ENCODE measurements at regions not wholly inside any gene's neighbourhood (a gene's known extent, or its start where the extent isn't known, plus 50 kb on each side); places are given as distances from the start of the nearest gene placed in this dataset.
A peak's percentile ranks its signal among the peaks of the same experiment; 100 is the strongest.
"Not testable (repeated sequence)": the region's sequence is repeated elsewhere in the genome, so short reads cannot be mapped to it uniquely, and the experiment has no call there.

DNA sequence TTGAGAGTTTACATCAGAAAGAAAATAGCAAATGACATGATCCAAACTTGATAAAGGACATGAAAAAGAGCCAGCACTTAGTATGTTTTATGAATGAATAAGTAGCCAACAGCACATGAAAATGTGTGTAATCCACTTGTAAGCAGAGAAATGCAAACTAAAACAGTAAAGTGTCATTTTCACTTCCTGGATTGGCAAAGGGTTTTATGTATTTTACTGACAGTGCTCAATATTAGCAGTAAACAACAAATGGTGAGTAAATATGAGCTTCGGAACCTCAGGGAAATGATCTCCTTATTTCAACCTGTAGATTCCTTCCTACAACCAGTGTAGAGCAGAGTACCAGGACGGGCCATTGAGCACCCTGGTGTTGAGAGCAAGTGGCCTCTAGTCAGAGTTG lies 153.8 kb upstream of the PDCD2 start:
- WGBS, 2 donors, result 47 to 73% methylated on average over 1 of the region's 2 CpGs
- not testable (repeated sequence) for H3K4me3 ChIP-seq; ATAC-seq (ENCODE audit: insufficient read depth, low FRiP score); H3K9ac ChIP-seq (ENCODE audit: insufficient read depth in 1 of 2, low read length in 2 of 2); H3K27me3 ChIP-seq (ENCODE audit: control insufficient read depth in 3 of 3, insufficient read depth in 3 of 3, low read length in 2 of 3); H3K27ac ChIP-seq (ENCODE audit: low read depth in 1 of 2, low read length in 1 of 2); H3K4me1 ChIP-seq (ENCODE audit: control insufficient read depth in 5 of 5, insufficient read depth in 5 of 5, low read length in 5 of 5); H3K36me3 ChIP-seq (ENCODE audit: control insufficient read depth in 4 of 4, insufficient read depth in 4 of 4, low read length in 4 of 4); H3K9me3 ChIP-seq (ENCODE audit: control insufficient read depth in 4 of 4, insufficient read depth in 3 of 4, low read length in 3 of 4); DNase-seq

GRCh38 chr6:170736339-170736738 lies 151.9 kb upstream of the PDCD2 start:
- H3K9ac ChIP-seq (ENCODE audit: insufficient read depth in 1 of 2, low read length in 2 of 2); ATAC-seq (ENCODE audit: insufficient read depth, low FRiP score); H3K27ac ChIP-seq (ENCODE audit: low read depth in 1 of 2, low read length in 1 of 2); H3K4me1 ChIP-seq (ENCODE audit: control insufficient read depth in 5 of 5, insufficient read depth in 5 of 5, low read length in 5 of 5); H3K36me3 ChIP-seq (ENCODE audit: control insufficient read depth in 4 of 4, insufficient read depth in 4 of 4, low read length in 4 of 4); DNase-seq; H3K9me3 ChIP-seq (ENCODE audit: control insufficient read depth in 4 of 4, insufficient read depth in 3 of 4, low read length in 3 of 4); H3K27me3 ChIP-seq (ENCODE audit: control insufficient read depth in 3 of 3, insufficient read depth in 3 of 3, low read length in 2 of 3); H3K4me3 ChIP-seq: not testable (repeated sequence)
- WGBS, 2 donors, result 11 to 24% methylated on average over 1 to 6 of the region's 7 CpGs

DNA sequence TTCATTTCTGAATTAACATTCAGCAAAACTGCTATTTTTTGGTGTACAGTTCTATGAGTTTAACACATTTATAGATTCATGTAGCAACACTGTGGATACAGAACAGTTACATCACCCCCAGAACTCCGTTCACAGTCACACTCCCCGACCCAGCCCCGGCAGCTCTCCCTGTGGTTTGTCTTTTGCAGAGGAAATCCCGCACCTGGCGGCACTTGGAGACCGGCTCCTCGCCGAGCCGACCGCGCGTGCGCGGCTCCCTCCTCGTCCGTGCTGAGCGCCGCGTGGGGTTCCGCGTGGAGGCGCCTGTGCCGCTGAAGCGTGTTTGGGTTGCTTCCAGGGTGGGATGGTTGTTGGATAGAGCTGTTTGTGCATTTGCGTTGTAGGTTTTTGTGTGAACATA lies 132.6 kb upstream of the PDCD2 start:
- H3K27me3 ChIP-seq (ENCODE audit: control insufficient read depth in 3 of 3, insufficient read depth in 3 of 3, low read length in 2 of 3); DNase-seq; H3K9me3 ChIP-seq (ENCODE audit: control insufficient read depth in 4 of 4, insufficient read depth in 3 of 4, low read length in 3 of 4); H3K9ac ChIP-seq (ENCODE audit: insufficient read depth in 1 of 2, low read length in 2 of 2); H3K4me1 ChIP-seq (ENCODE audit: control insufficient read depth in 5 of 5, insufficient read depth in 5 of 5, low read length in 5 of 5); H3K36me3 ChIP-seq (ENCODE audit: control insufficient read depth in 4 of 4, insufficient read depth in 4 of 4, low read length in 4 of 4); H3K4me3 ChIP-seq; H3K27ac ChIP-seq (ENCODE audit: low read depth in 1 of 2, low read length in 1 of 2); ATAC-seq (ENCODE audit: insufficient read depth, low FRiP score): not testable (repeated sequence)
- WGBS, 2 donors, result 46 to 61% methylated on average over 5 to 17 of the region's 25 CpGs

GRCh38 chr6:170712702-170713101 lies 128.3 kb upstream of the PDCD2 start:
- not testable (repeated sequence) for H3K4me3 ChIP-seq; H3K27me3 ChIP-seq (ENCODE audit: control insufficient read depth in 3 of 3, insufficient read depth in 3 of 3, low read length in 2 of 3); H3K36me3 ChIP-seq (ENCODE audit: control insufficient read depth in 4 of 4, insufficient read depth in 4 of 4, low read length in 4 of 4); H3K9me3 ChIP-seq (ENCODE audit: control insufficient read depth in 4 of 4, insufficient read depth in 3 of 4, low read length in 3 of 4); DNase-seq; H3K9ac ChIP-seq (ENCODE audit: insufficient read depth in 1 of 2, low read length in 2 of 2); ATAC-seq (ENCODE audit: insufficient read depth, low FRiP score); H3K4me1 ChIP-seq (ENCODE audit: control insufficient read depth in 5 of 5, insufficient read depth in 5 of 5, low read length in 5 of 5); H3K27ac ChIP-seq (ENCODE audit: low read depth in 1 of 2, low read length in 1 of 2)
- WGBS, 2 donors, result 89 to 90% methylated on average over 8 to 13 of the region's 28 CpGs

DNA sequence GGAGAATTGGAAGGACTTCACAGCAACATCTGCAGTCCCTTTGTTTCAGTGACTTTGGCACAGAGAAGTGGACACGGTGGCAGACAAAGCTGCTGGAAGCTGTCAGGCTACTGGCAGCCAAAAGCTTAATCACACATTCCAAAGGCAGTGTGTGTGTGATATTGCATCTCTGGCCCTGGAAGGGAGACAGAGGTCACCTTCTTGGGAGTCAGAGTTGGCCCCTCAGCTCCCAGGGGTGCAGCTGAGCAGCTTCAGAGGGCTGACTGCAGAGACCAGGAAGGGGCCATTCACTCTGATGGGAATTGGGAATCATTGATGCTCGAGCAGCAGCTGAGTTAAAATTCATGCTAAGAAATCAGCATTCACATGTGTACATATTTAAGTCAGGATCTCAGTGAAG lies 115.7 kb upstream of the PDCD2 start:
- not testable (repeated sequence) for DNase-seq; H3K4me1 ChIP-seq (ENCODE audit: control insufficient read depth in 5 of 5, insufficient read depth in 5 of 5, low read length in 5 of 5); H3K9me3 ChIP-seq (ENCODE audit: control insufficient read depth in 4 of 4, insufficient read depth in 3 of 4, low read length in 3 of 4); H3K27me3 ChIP-seq (ENCODE audit: control insufficient read depth in 3 of 3, insufficient read depth in 3 of 3, low read length in 2 of 3); H3K9ac ChIP-seq (ENCODE audit: insufficient read depth in 1 of 2, low read length in 2 of 2); H3K4me3 ChIP-seq; H3K36me3 ChIP-seq (ENCODE audit: control insufficient read depth in 4 of 4, insufficient read depth in 4 of 4, low read length in 4 of 4); ATAC-seq (ENCODE audit: insufficient read depth, low FRiP score)
- H3K27ac ChIP-seq (ENCODE audit: low read depth in 1 of 2, low read length in 1 of 2), result peak overlapping the region in 1 of 2 donors; percentile 57
- 29 to 38% methylated on average over 2 of the region's 2 CpGs for WGBS, 2 donors

Data from lung (tissue), 9 donors.